ENCODE measurements at regions not wholly inside any gene's neighbourhood (a gene's known extent, or its start where the extent isn't known, plus 50 kb on each side); places are given as distances from the start of the nearest gene placed in this dataset.

- TF ChIP-seq POLR2A (IDR thresholded peaks at IDR 0.05): no peak
- TF ChIP-seq CTCF (IDR thresholded peaks at IDR 0.05): no peak
- TF ChIP-seq POLR2AphosphoS5 (IDR thresholded peaks at IDR 0.05): no peak
These were observed 626.1 kb downstream of the TMEM182 start for GRCh38 chr2:103387888-103388287.
